Sigmoid colon (tissue), 4 donors: ENCODE measurements at regions not wholly inside any gene's neighbourhood (a gene's known extent, or its start where the extent isn't known, plus 50 kb on each side); places are given as distances from the start of the nearest gene placed in this dataset.

Source experiments
- POLR2AphosphoS5 ChIP-seq, 4 donors: sonication (generic); formaldehyde crosslinking; IDR thresholded peaks; one replicate each; pipeline ENCODE4 v1.6.1; 2017; ENCODE audit warnings: antibody characterized with exemption in 4 of 4
- TF ChIP-seq, protein P1 (sequence below), 4 experiments: fragments of 450-650 bp in 3 of 4; fragments of 200-600 bp in 1 of 4; IDR thresholded peaks; one replicate each; pipeline ENCODE4 v1.5.1; 2016 to 2019; ENCODE audit warnings: antibody characterized with exemption in 4 of 4, mild to moderate bottlenecking in 3 of 4, moderate library complexity in 2 of 4

DNA sequence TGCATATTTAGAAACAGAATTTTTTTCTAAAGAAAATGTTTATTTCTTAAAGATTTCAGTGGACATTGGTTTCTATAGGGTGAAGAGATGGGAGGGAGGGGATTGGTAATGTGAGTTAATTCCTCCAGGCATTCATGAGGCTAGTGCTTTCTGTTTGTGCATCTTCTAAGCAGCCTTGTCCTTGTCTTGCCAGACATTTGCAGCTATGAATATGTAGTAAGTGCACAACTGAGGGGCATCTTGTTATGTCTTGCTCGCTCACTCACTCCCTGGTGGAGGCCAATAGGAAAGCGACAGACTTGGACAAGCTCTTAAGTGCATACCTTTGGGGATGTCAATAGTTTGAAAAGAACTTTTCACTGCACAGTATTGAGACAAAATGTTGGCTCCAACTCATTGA, 92.5 kb upstream of the ATP10A start:
- TF ChIP-seq, protein P1, sequence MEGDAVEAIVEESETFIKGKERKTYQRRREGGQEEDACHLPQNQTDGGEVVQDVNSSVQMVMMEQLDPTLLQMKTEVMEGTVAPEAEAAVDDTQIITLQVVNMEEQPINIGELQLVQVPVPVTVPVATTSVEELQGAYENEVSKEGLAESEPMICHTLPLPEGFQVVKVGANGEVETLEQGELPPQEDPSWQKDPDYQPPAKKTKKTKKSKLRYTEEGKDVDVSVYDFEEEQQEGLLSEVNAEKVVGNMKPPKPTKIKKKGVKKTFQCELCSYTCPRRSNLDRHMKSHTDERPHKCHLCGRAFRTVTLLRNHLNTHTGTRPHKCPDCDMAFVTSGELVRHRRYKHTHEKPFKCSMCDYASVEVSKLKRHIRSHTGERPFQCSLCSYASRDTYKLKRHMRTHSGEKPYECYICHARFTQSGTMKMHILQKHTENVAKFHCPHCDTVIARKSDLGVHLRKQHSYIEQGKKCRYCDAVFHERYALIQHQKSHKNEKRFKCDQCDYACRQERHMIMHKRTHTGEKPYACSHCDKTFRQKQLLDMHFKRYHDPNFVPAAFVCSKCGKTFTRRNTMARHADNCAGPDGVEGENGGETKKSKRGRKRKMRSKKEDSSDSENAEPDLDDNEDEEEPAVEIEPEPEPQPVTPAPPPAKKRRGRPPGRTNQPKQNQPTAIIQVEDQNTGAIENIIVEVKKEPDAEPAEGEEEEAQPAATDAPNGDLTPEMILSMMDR (IDR thresholded peaks at IDR 0.05), result no peak
- TF ChIP-seq POLR2AphosphoS5 (IDR thresholded peaks at IDR 0.05), result no peak
